GM23338 (cell line): ENCODE measurements at regions not wholly inside any gene's neighbourhood (a gene's known extent, or its start where the extent isn't known, plus 50 kb on each side); places are given as distances from the start of the nearest gene placed in this dataset.

Experiments used
- ATAC-seq: fragments of 200-7000 bp; cut with Tn5 transposase; 3 replicates; pipeline ENCODE4 v1.9.1; 2020
- DNase-seq: peaks from one replicate; pipeline ENCODE4 v3.0.0-alpha.2; 2015; ENCODE audit warnings: low spot score
- H2AFZ ChIP-seq: fragments of 200-600 bp; sonication (generic); 2 replicates; pipeline ENCODE4 v1.8.0; 2016; ENCODE audit warnings: antibody characterized with exemption, mild to moderate bottlenecking, moderate library complexity
- H3F3A ChIP-seq: fragments of 200-600 bp; sonication (generic); replicated peaks from 2 replicates; pipeline ENCODE4 v1.8.0; 2017; ENCODE audit warnings: antibody characterized with exemption, mixed run types, low read depth
- H3K27ac ChIP-seq: fragments of 200-600 bp; sonication (generic); 2 replicates; pipeline ENCODE4 v1.6.1; 2016; ENCODE audit warnings: low read depth
- H3K27me3 ChIP-seq: fragments of 200-600 bp; sonication (generic); 2 replicates; pipeline ENCODE4 v1.8.0; 2016; ENCODE audit warnings: mild to moderate bottlenecking, mixed run types, moderate library complexity; ENCODE audit not compliant: insufficient read depth
- H3K36me3 ChIP-seq: fragments of 200-600 bp; sonication (generic); 2 replicates; pipeline ENCODE4 v1.8.0; 2016; ENCODE audit warnings: mild to moderate bottlenecking; ENCODE audit not compliant: insufficient read depth
- H3K4me1 ChIP-seq: fragments of 200-600 bp; sonication (generic); 2 replicates; pipeline ENCODE4 v1.8.0; 2016; ENCODE audit warnings: mild to moderate bottlenecking, moderate library complexity; ENCODE audit not compliant: insufficient read depth
- H3K4me2 ChIP-seq: fragments of 200-600 bp; sonication (generic); 2 replicates; pipeline ENCODE4 v1.7.1; 2017; ENCODE audit warnings: mixed run types
- H3K4me3 ChIP-seq: fragments of 200-600 bp; sonication (generic); 2 replicates; pipeline ENCODE4 v1.6.1; 2016; ENCODE audit warnings: mixed run types
- H3K79me2 ChIP-seq: fragments of 200-600 bp; sonication (generic); replicated peaks from 2 replicates; pipeline ENCODE4 v1.8.0; 2017; ENCODE audit warnings: mild to moderate bottlenecking; ENCODE audit not compliant: insufficient read depth
- H3K9me2 ChIP-seq: fragments of 200-600 bp; sonication (generic); 2 replicates; pipeline ENCODE4 v1.8.0; 2017; ENCODE audit not compliant: insufficient read depth
- H4K20me1 ChIP-seq: fragments of 200-600 bp; sonication (generic); replicated peaks from 2 replicates; pipeline ENCODE4 v1.8.0; 2017; ENCODE audit warnings: mild to moderate bottlenecking; ENCODE audit not compliant: insufficient read depth
- H3K27ac Mint-ChIP-seq: 2 replicates; pipeline ENCODE4 v1.8.0; 2020; ENCODE audit warnings: inconsistent platforms, mild to moderate bottlenecking, moderate library complexity, mixed read lengths
- H3K27me3 Mint-ChIP-seq: 3 replicates; pipeline ENCODE4 v1.8.0; 2022; ENCODE audit warnings: low read depth, mild to moderate bottlenecking, moderate library complexity, mixed read lengths, inconsistent platforms; ENCODE audit not compliant: insufficient read depth, poor library complexity
- H3K36me3 Mint-ChIP-seq: 3 replicates; pipeline ENCODE4 v1.8.0; 2021; ENCODE audit warnings: low read depth, mild to moderate bottlenecking, inconsistent platforms, moderate library complexity, mixed read lengths
- H3K4me1 Mint-ChIP-seq: 3 replicates; pipeline ENCODE4 v1.8.0; 2020; ENCODE audit warnings: mild to moderate bottlenecking, inconsistent platforms, mixed read lengths
- H3K4me3 Mint-ChIP-seq: 3 replicates; pipeline ENCODE4 v1.8.0; 2021; ENCODE audit warnings: moderate library complexity, mild to moderate bottlenecking, inconsistent platforms, mixed read lengths
- H3K9me3 Mint-ChIP-seq: 3 replicates; pipeline ENCODE4 v1.8.0; 2020; ENCODE audit warnings: moderate library complexity, mild to moderate bottlenecking, inconsistent platforms, mixed read lengths
- CREB1 ChIP-seq: fragments of 250-450 bp; sonication (Bioruptor Pico); IDR thresholded peaks from 2 replicates; pipeline ENCODE4 v1.5.0; 2020; ENCODE audit warnings: low read depth, mild to moderate bottlenecking, moderate library complexity
- CTCF ChIP-seq, 2 experiments: fragments of 200-600 bp in 1 of 2; sonication (generic) in 1 of 2; conservative IDR thresholded peaks; 2 replicates each; pipeline versions ENCODE4 v1.5.1 to v1.6.1; 2016 to 2017; ENCODE audit warnings: antibody characterized with exemption in 2 of 2, low read depth in 2 of 2, mild to moderate bottlenecking in 2 of 2, moderate library complexity in 1 of 2
- EZH2 ChIP-seq: fragments of 200-600 bp; sonication (generic); IDR thresholded peaks from one replicate; pipeline ENCODE4 v1.8.0; 2017; ENCODE audit warnings: antibody characterized with exemption, mild to moderate bottlenecking, low read depth; ENCODE audit not compliant: unreplicated experiment
- EZH2phosphoT487 ChIP-seq: fragments of 200-600 bp; sonication (generic); IDR thresholded peaks from one replicate; pipeline ENCODE4 v1.8.1; 2018; ENCODE audit warnings: antibody characterized with exemption; ENCODE audit not compliant: unreplicated experiment
- NANOG ChIP-seq: IDR thresholded peaks from 2 replicates; pipeline ENCODE4 v1.6.1; 2016; ENCODE audit warnings: antibody characterized with exemption, borderline replicate concordance
- POLR2AphosphoS5 ChIP-seq: IDR thresholded peaks from 2 replicates; pipeline ENCODE4 v1.6.1; 2016; ENCODE audit warnings: antibody characterized with exemption, low read depth
- REST ChIP-seq: IDR thresholded peaks from one replicate; pipeline ENCODE4 v1.6.1; 2018; ENCODE audit warnings: antibody characterized with exemption; ENCODE audit not compliant: unreplicated experiment
- STAT1 ChIP-seq: IDR thresholded peaks from one replicate; pipeline ENCODE4 v1.6.1; 2016; ENCODE audit warnings: antibody characterized with exemption; ENCODE audit not compliant: unreplicated experiment
- ZNF114 ChIP-seq: fragments of 250-450 bp; sonication (Bioruptor Pico); IDR thresholded peaks from 2 replicates; pipeline ENCODE4 v1.5.0; 2020; ENCODE audit warnings: mild to moderate bottlenecking, moderate library complexity
- ZNF462 ChIP-seq: fragments of 250-450 bp; sonication (Bioruptor Pico); IDR thresholded peaks from 2 replicates; pipeline ENCODE4 v1.5.0; 2020; ENCODE audit warnings: mild to moderate bottlenecking, moderate library complexity

- H3K36me3 ChIP-seq, result no peaks in the 10 kb centered on the region; the same call in 1 of the 2 replicates
- peaks cover 21% of the 10 kb centered on the region for H3K9me2 ChIP-seq
- no peak overlapping the region for H3K27ac ChIP-seq
- no peaks in the 10 kb centered on the region for H3F3A ChIP-seq
- no peaks in the 10 kb centered on the region for H4K20me1 ChIP-seq
- H3K4me1 ChIP-seq, result no peaks in the 10 kb centered on the region
- ATAC-seq, result no peak
- no peak overlapping the region for H3K4me3 Mint-ChIP-seq
- no peak for DNase-seq
- H3K27me3 Mint-ChIP-seq, result peaks cover 6% of the 10 kb centered on the region
- H3K27ac Mint-ChIP-seq, result no peak overlapping the region
- H3K36me3 Mint-ChIP-seq, result no peaks in the 10 kb centered on the region
- H2AFZ ChIP-seq, result no peak overlapping the region
- no peak overlapping the region for H3K4me3 ChIP-seq
- TF ChIP-seq CREB1 (CRISPR knock-in tag) (no peak), POLR2AphosphoS5 (no peak)
- H3K9me3 Mint-ChIP-seq, result no peaks in the 10 kb centered on the region; the same call in 2 of the 3 replicates
- no peaks in the 10 kb centered on the region for H3K79me2 ChIP-seq
- H3K4me2 ChIP-seq, result no peak overlapping the region
- no peaks in the 10 kb centered on the region for H3K27me3 ChIP-seq
- peaks cover 4% of the 10 kb centered on the region; the same call in 2 of the 3 replicates for H3K4me1 Mint-ChIP-seq
Observed at GRCh38 chr5:67361932-67362729, 165.5 kb upstream of the CD180 start.

- H3K36me3 ChIP-seq, result no peaks in the 10 kb centered on the region; the same call in 1 of the 2 replicates
- H3K4me3 ChIP-seq, result no peak overlapping the region
- H4K20me1 ChIP-seq, result no peaks in the 10 kb centered on the region
- Mint-ChIP-seq H3K27ac (no peak overlapping the region), H3K4me3 (no peak overlapping the region), H3K27me3 (peaks cover 6% of the 10 kb centered on the region), H3K36me3 (no peaks in the 10 kb centered on the region), H3K9me3 (no peaks in the 10 kb centered on the region; the same call in 2 of the 3 replicates), H3K4me1 (no peaks in the 10 kb centered on the region)
- H3K4me1 ChIP-seq, result no peaks in the 10 kb centered on the region
- no peaks in the 10 kb centered on the region for H3K79me2 ChIP-seq
- H3K27me3 ChIP-seq, result no peaks in the 10 kb centered on the region
- H3K9me2 ChIP-seq, result peaks cover 21% of the 10 kb centered on the region
- DNase-seq, result no peak
- H3K27ac ChIP-seq, result no peak overlapping the region
- no peak overlapping the region for H2AFZ ChIP-seq
- H3K4me2 ChIP-seq, result no peak overlapping the region
- no peak for ATAC-seq
- no peaks in the 10 kb centered on the region for H3F3A ChIP-seq
- TF ChIP-seq ZNF462 (CRISPR knock-in tag), result no peak
- TF ChIP-seq CTCF (conservative IDR thresholded peaks at IDR 0.05; ENCODE audit: low read depth in 2 of 2), result no peak
- TF ChIP-seq REST, result no peak
- TF ChIP-seq ZNF114, result no peak
- no peak for TF ChIP-seq STAT1
- TF ChIP-seq NANOG, result no peak
- no peak for TF ChIP-seq EZH2
- no peak for TF ChIP-seq EZH2phosphoT487
Observed at GRCh38 chr5:67360047-67360446, 163.4 kb upstream of the CD180 start.
